ENCODE measurements at regions not wholly inside any gene's neighbourhood (a gene's known extent, or its start where the extent isn't known, plus 50 kb on each side); places are given as distances from the start of the nearest gene placed in this dataset.
"Not testable (repeated sequence)": the region's sequence is repeated elsewhere in the genome, so short reads cannot be mapped to it uniquely, and the experiment has no call there.

GRCh38 chr18:41121116-41121826 lies 833.8 kb upstream of the PIK3C3 start:
- no peak for DNase-seq

- DNase-seq: no peak
Measured at GRCh38 chr18:41119031-41119430, 836.0 kb upstream of the PIK3C3 start.

- no peak for DNase-seq
Measured at GRCh38 chr18:41113885-41114482, 841.0 kb upstream of the PIK3C3 start.

- no peak for DNase-seq
Measured at GRCh38 chr18:41099451-41099850, 855.6 kb upstream of the PIK3C3 start.

GRCh38 chr18:41096504-41096903 lies 858.5 kb upstream of the PIK3C3 start:
- DNase-seq: no peak

GRCh38 chr18:41077076-41077475 lies 878.0 kb upstream of the PIK3C3 start:
- no peak for DNase-seq

- no peak for DNase-seq
Measured at GRCh38 chr18:41075212-41075611, 879.8 kb upstream of the PIK3C3 start.

GRCh38 chr18:41073372-41073954 lies 881.6 kb upstream of the PIK3C3 start:
- no peak for DNase-seq

GRCh38 chr18:41072946-41073345 lies 882.1 kb upstream of the PIK3C3 start:
- no peak for DNase-seq

- no peak for DNase-seq
Measured at GRCh38 chr18:41071826-41072225, 883.2 kb upstream of the PIK3C3 start.

- DNase-seq: no peak
Measured at GRCh38 chr18:41069167-41069566, 885.9 kb upstream of the PIK3C3 start.

GRCh38 chr18:41064916-41065315 lies 890.1 kb upstream of the PIK3C3 start:
- DNase-seq: no peak

- DNase-seq: no peak
Measured at GRCh38 chr18:41060967-41061366, 894.1 kb upstream of the PIK3C3 start.

- DNase-seq: no peak
Measured at GRCh38 chr18:41059126-41059415, 896.0 kb upstream of the PIK3C3 start.

- no peak for DNase-seq
Measured at GRCh38 chr18:41058351-41059125, 896.5 kb upstream of the PIK3C3 start.

- no peak for DNase-seq
Measured at GRCh38 chr18:41052625-41053024, 902.4 kb upstream of the PIK3C3 start.

- not testable (repeated sequence) for DNase-seq
Measured at GRCh38 chr18:41046250-41046649, 908.8 kb upstream of the PIK3C3 start.

- no peak for DNase-seq
Measured at GRCh38 chr18:41043876-41044275, 911.2 kb upstream of the PIK3C3 start.

- DNase-seq: no peak
Measured at GRCh38 chr18:41042866-41043265, 912.2 kb upstream of the PIK3C3 start.

- no peak for DNase-seq
Measured at GRCh38 chr18:41038071-41038470, 917.0 kb upstream of the PIK3C3 start.

GRCh38 chr18:41036346-41036745 lies 918.7 kb upstream of the PIK3C3 start:
- DNase-seq: no peak

- no peak for DNase-seq
Measured at GRCh38 chr18:41034413-41034812, 920.6 kb upstream of the PIK3C3 start.

GRCh38 chr18:41025666-41026065 lies 929.4 kb upstream of the PIK3C3 start:
- DNase-seq: no peak

GRCh38 chr18:41024792-41025191 lies 930.2 kb upstream of the PIK3C3 start:
- DNase-seq: no peak
